H4 (cell line): ENCODE measurements at regions not wholly inside any gene's neighbourhood (a gene's known extent, or its start where the extent isn't known, plus 50 kb on each side); places are given as distances from the start of the nearest gene placed in this dataset.
"Not testable (repeated sequence)": the region's sequence is repeated elsewhere in the genome, so short reads cannot be mapped to it uniquely, and the experiment has no call there.

Source experiments
- DNase-seq: peaks from one replicate; pipeline ENCODE4 v3.0.0-alpha.2; 2015; ENCODE audit warnings: low spot score

GRCh38 chr16:29112755-29113347, 128.0 kb downstream of the LAT start:
- DNase-seq = no peak

- not testable (repeated sequence) for DNase-seq
These were observed 127.2 kb downstream of the LAT start for GRCh38 chr16:29111901-29112680.

- DNase-seq = no peak
These were observed 126.6 kb downstream of the LAT start for GRCh38 chr16:29111421-29111820.

GRCh38 chr16:29108625-29109169, 123.8 kb downstream of the LAT start:
- not testable (repeated sequence) for DNase-seq

GRCh38 chr16:29107299-29107698, 122.4 kb downstream of the LAT start:
- DNase-seq = no peak

- DNase-seq = not testable (repeated sequence)
These were observed 121.5 kb downstream of the LAT start for GRCh38 chr16:29106259-29106908.

- DNase-seq = not testable (repeated sequence)
These were observed 119.7 kb downstream of the LAT start for GRCh38 chr16:29104600-29104999.

- DNase-seq = not testable (repeated sequence)
These were observed 113.1 kb downstream of the LAT start for GRCh38 chr16:29097965-29098364.

- not testable (repeated sequence) for DNase-seq
These were observed 110.1 kb downstream of the LAT start for GRCh38 chr16:29094729-29095624.

- DNase-seq = not testable (repeated sequence)
These were observed 109.5 kb downstream of the LAT start for GRCh38 chr16:29094325-29094724.

GRCh38 chr16:29089679-29090078, 104.8 kb downstream of the LAT start:
- not testable (repeated sequence) for DNase-seq

GRCh38 chr16:29087673-29088072, 102.8 kb downstream of the LAT start:
- DNase-seq = not testable (repeated sequence)

GRCh38 chr16:29081829-29082639, 97.2 kb downstream of the LAT start:
- DNase-seq = not testable (repeated sequence)

- DNase-seq = not testable (repeated sequence)
These were observed 89.9 kb downstream of the LAT start for GRCh38 chr16:29074554-29075402.

- not testable (repeated sequence) for DNase-seq
These were observed 77.4 kb downstream of the LAT start for GRCh38 chr16:29062235-29062634.

- not testable (repeated sequence) for DNase-seq
These were observed 76.6 kb downstream of the LAT start for GRCh38 chr16:29061467-29061921.

GRCh38 chr16:29060022-29060810, 75.4 kb downstream of the LAT start:
- DNase-seq = not testable (repeated sequence)

GRCh38 chr16:29059575-29059974, 74.7 kb downstream of the LAT start:
- DNase-seq = not testable (repeated sequence)
